Activated naive CD4-positive, alpha-beta T cell (primary cell): ENCODE measurements at regions not wholly inside any gene's neighbourhood (a gene's known extent, or its start where the extent isn't known, plus 50 kb on each side); places are given as distances from the start of the nearest gene placed in this dataset.

ENCODE experiments used
- DNase-seq, 4 experiments: peaks; one replicate each; lab custom pipeline; 2025; lab: John Stamatoyannopoulos, UW

GRCh38 chr4:3831529-3832150, 65.5 kb downstream of the ADRA2C start:
- DNase-seq, result no peak

GRCh38 chr4:3832536-3833220, 66.5 kb downstream of the ADRA2C start:
- DNase-seq, result no peak

- DNase-seq, result no peak
Observed at GRCh38 chr4:3833326-3833989, 67.3 kb downstream of the ADRA2C start.

GRCh38 chr4:3834186-3834662, 68.0 kb downstream of the ADRA2C start:
- no peak for DNase-seq

- DNase-seq, result no peak
Observed at GRCh38 chr4:3834663-3835521, 68.7 kb downstream of the ADRA2C start.

GRCh38 chr4:3835527-3836405, 69.6 kb downstream of the ADRA2C start:
- DNase-seq, result no peak

- no peak for DNase-seq
Observed at GRCh38 chr4:3836406-3836755, 70.2 kb downstream of the ADRA2C start.

- DNase-seq, result no peak
Observed at GRCh38 chr4:3836756-3837601, 70.8 kb downstream of the ADRA2C start.

GRCh38 chr4:3838437-3839380, 72.5 kb downstream of the ADRA2C start:
- no peak for DNase-seq

- DNase-seq, result no peak
Observed at GRCh38 chr4:3845094-3845743, 79.0 kb downstream of the ADRA2C start.

- DNase-seq, result no peak
Observed at GRCh38 chr4:3845744-3846429, 79.7 kb downstream of the ADRA2C start.

- no peak for DNase-seq
Observed at GRCh38 chr4:3847211-3847940, 81.2 kb downstream of the ADRA2C start.

- no peak for DNase-seq
Observed at GRCh38 chr4:3848323-3848722, 82.1 kb downstream of the ADRA2C start.

GRCh38 chr4:3849140-3849539, 83.0 kb downstream of the ADRA2C start:
- no peak for DNase-seq

GRCh38 chr4:3850128-3850527, 83.9 kb downstream of the ADRA2C start:
- no peak for DNase-seq

GRCh38 chr4:3851211-3851610, 85.0 kb downstream of the ADRA2C start:
- no peak for DNase-seq

- no peak for DNase-seq
Observed at GRCh38 chr4:3851881-3852280, 85.7 kb downstream of the ADRA2C start.
